ENCODE measurements at regions not wholly inside any gene's neighbourhood (a gene's known extent, or its start where the extent isn't known, plus 50 kb on each side); places are given as distances from the start of the nearest gene placed in this dataset.

GRCh38 chr12:126572170-126572569 lies 1506.9 kb downstream of the AACS start:
- no peak for TF ChIP-seq CTCF (IDR thresholded peaks at IDR 0.05; ENCODE audit: poor library complexity, severe bottlenecking)
- H3K36me3 ChIP-seq (ENCODE audit: low read depth) = no peaks in the 10 kb centered on the region
- H3K4me3 ChIP-seq (ENCODE audit: severe bottlenecking) = no peak overlapping the region
- ATAC-seq (ENCODE audit: low read depth) (no peak), DNase-seq (ENCODE audit: low spot score) (no peak)
- no peaks in the 10 kb centered on the region for H3K27me3 ChIP-seq (ENCODE audit: insufficient read depth, poor library complexity, severe bottlenecking)
- H3K4me1 ChIP-seq (ENCODE audit: insufficient read depth, poor library complexity, severe bottlenecking) = no peaks in the 10 kb centered on the region
- H3K27ac ChIP-seq (ENCODE audit: poor library complexity, severe bottlenecking) = no peak overlapping the region
- H3K9me3 ChIP-seq (ENCODE audit: severe bottlenecking) = no peaks in the 10 kb centered on the region

GRCh38 chr12:126581655-126582054 lies 1516.4 kb downstream of the AACS start:
- H3K36me3 ChIP-seq (ENCODE audit: low read depth) = no peaks in the 10 kb centered on the region
- H3K27me3 ChIP-seq (ENCODE audit: insufficient read depth, poor library complexity, severe bottlenecking) = no peaks in the 10 kb centered on the region
- TF ChIP-seq CTCF (IDR thresholded peaks at IDR 0.05; ENCODE audit: poor library complexity, severe bottlenecking) = no peak
- H3K27ac ChIP-seq (ENCODE audit: poor library complexity, severe bottlenecking) = no peak overlapping the region
- no peaks in the 10 kb centered on the region for H3K9me3 ChIP-seq (ENCODE audit: severe bottlenecking)
- ATAC-seq (ENCODE audit: low read depth) = no peak
- peaks cover 5% of the 10 kb centered on the region for H3K4me1 ChIP-seq (ENCODE audit: insufficient read depth, poor library complexity, severe bottlenecking)
- no peak overlapping the region for H3K4me3 ChIP-seq (ENCODE audit: severe bottlenecking)
- no peak for DNase-seq (ENCODE audit: low spot score)

- Histone ChIP-seq H3K27me3 (ENCODE audit: insufficient read depth, poor library complexity, severe bottlenecking) (no peaks in the 10 kb centered on the region), H3K9me3 (ENCODE audit: severe bottlenecking) (no peaks in the 10 kb centered on the region), H3K4me1 (ENCODE audit: insufficient read depth, poor library complexity, severe bottlenecking) (peaks cover 5% of the 10 kb centered on the region), H3K36me3 (ENCODE audit: low read depth) (no peaks in the 10 kb centered on the region), H3K27ac (ENCODE audit: poor library complexity, severe bottlenecking) (no peak overlapping the region), H3K4me3 (ENCODE audit: severe bottlenecking) (no peak overlapping the region)
- TF ChIP-seq CTCF (IDR thresholded peaks at IDR 0.05; ENCODE audit: poor library complexity, severe bottlenecking) = no peak
- DNase-seq (ENCODE audit: low spot score) (no peak), ATAC-seq (ENCODE audit: low read depth) (peak; percentile 99)
These were observed 1517.0 kb downstream of the AACS start for GRCh38 chr12:126582231-126582630.

- TF ChIP-seq CTCF (IDR thresholded peaks at IDR 0.05; ENCODE audit: poor library complexity, severe bottlenecking) = no peak
- DNase-seq (ENCODE audit: low spot score) = no peak
- H3K36me3 ChIP-seq (ENCODE audit: low read depth) = no peaks in the 10 kb centered on the region
- H3K27me3 ChIP-seq (ENCODE audit: insufficient read depth, poor library complexity, severe bottlenecking) = no peaks in the 10 kb centered on the region
- H3K4me1 ChIP-seq (ENCODE audit: insufficient read depth, poor library complexity, severe bottlenecking) = no peaks in the 10 kb centered on the region
- no peak for ATAC-seq (ENCODE audit: low read depth)
- no peak overlapping the region for H3K27ac ChIP-seq (ENCODE audit: poor library complexity, severe bottlenecking)
- H3K9me3 ChIP-seq (ENCODE audit: severe bottlenecking) = no peaks in the 10 kb centered on the region
- no peak overlapping the region for H3K4me3 ChIP-seq (ENCODE audit: severe bottlenecking)
These were observed 1523.5 kb downstream of the AACS start for GRCh38 chr12:126588586-126589249.

GRCh38 chr12:126591533-126591932 lies 1526.3 kb downstream of the AACS start:
- H3K4me3 ChIP-seq (ENCODE audit: severe bottlenecking) = no peak overlapping the region
- no peak overlapping the region for H3K27ac ChIP-seq (ENCODE audit: poor library complexity, severe bottlenecking)
- H3K27me3 ChIP-seq (ENCODE audit: insufficient read depth, poor library complexity, severe bottlenecking) = no peaks in the 10 kb centered on the region
- DNase-seq (ENCODE audit: low spot score) (no peak), ATAC-seq (ENCODE audit: low read depth) (no peak)
- TF ChIP-seq CTCF (IDR thresholded peaks at IDR 0.05; ENCODE audit: poor library complexity, severe bottlenecking) = no peak
- H3K9me3 ChIP-seq (ENCODE audit: severe bottlenecking) = no peaks in the 10 kb centered on the region
- H3K36me3 ChIP-seq (ENCODE audit: low read depth) = no peaks in the 10 kb centered on the region
- no peaks in the 10 kb centered on the region for H3K4me1 ChIP-seq (ENCODE audit: insufficient read depth, poor library complexity, severe bottlenecking)
